HCT116 (cell line): ENCODE measurements at regions not wholly inside any gene's neighbourhood (a gene's known extent, or its start where the extent isn't known, plus 50 kb on each side); places are given as distances from the start of the nearest gene placed in this dataset.

Experiments
- ATAC-seq: fragments of 200-7000 bp; cut with Tn5 transposase; 2 replicates; pipeline ENCODE4 v1.9.1; 2020; ENCODE audit warnings: mild to moderate bottlenecking, moderate library complexity
- BruUV-seq: library from RNA; stranded (reverse); fragments of 400-500 nt; replicated peaks from 2 replicates; lab custom pipeline; 2021; lab: Mats Ljungman, UMichigan
- CTCF ChIA-PET: fragments of 300-600 bp; sonication (Branson Sonifier 250); formaldehyde crosslinking; loops from one replicate; lab custom pipeline; 2021; ENCODE audit warnings: antibody characterized with exemption; lab: Charles Lee
- POLR2A ChIA-PET: fragments of 300-600, 350-600 bp; sonication (Branson Sonifier 250); formaldehyde crosslinking; loops from one replicate; lab custom pipeline; 2021; ENCODE audit warnings: antibody characterized with exemption; lab: Charles Lee
- RAD21 ChIA-PET, 2 experiments: fragments of 300-600 bp; sonication (Branson Sonifier 250); formaldehyde crosslinking; loops; one replicate each; lab custom pipeline; 2023; ENCODE audit warnings: low total read pairs in 2 of 2; ENCODE audit not compliant: uncharacterized antibody in 2 of 2, unreplicated experiment in 2 of 2, low non-redundant PET in 1 of 2; lab: Charles Lee
- DNase-seq: peaks from one replicate; pipeline ENCODE4 v3.0.0-alpha.2; 2010; ENCODE audit warnings: low read depth, low spot score
- H2AFZ ChIP-seq: fragments of 200-600 bp; shearing (Covaris generic), sonication (generic); 2 replicates; pipeline ENCODE4 v1.6.1; 2017; ENCODE audit warnings: low read depth, mixed run types, mixed read lengths, antibody characterized with exemption, low read length; ENCODE audit not compliant: poor library complexity, severe bottlenecking
- H3K27ac ChIP-seq: 2 replicates; pipeline ENCODE4 v1.5.1; 2012; ENCODE audit warnings: low read depth, low read length
- H3K27me3 ChIP-seq: fragments of 200-600 bp; sonication (generic); 2 replicates; pipeline ENCODE4 v1.6.1; 2016; ENCODE audit warnings: mixed run types, low read length, mixed read lengths; ENCODE audit not compliant: insufficient read depth
- H3K36me3 ChIP-seq, 2 experiments: fragments of 200-500 bp in 1 of 2; fragments of 200-600 bp in 1 of 2; sonication (Bioruptor generic) in 1 of 2; sonication (generic) in 1 of 2; 2 replicates each; pipeline versions ENCODE4 v1.5.1 to v1.6.1; 2014 to 2016; ENCODE audit warnings: low read length in 2 of 2, inconsistent platforms in 1 of 2, mixed read lengths in 1 of 2, mixed run types in 1 of 2; ENCODE audit not compliant: insufficient read depth in 2 of 2, control insufficient read depth in 1 of 2
- H3K4me1 ChIP-seq, 2 experiments: fragments of 200-600 bp in 1 of 2; sonication (generic) in 1 of 2; 2 replicates each; pipeline versions ENCODE4 v1.5.1 to v1.6.1; 2012 to 2017; ENCODE audit warnings: low read length in 2 of 2, inconsistent platforms in 1 of 2, mild to moderate bottlenecking in 1 of 2, mixed read lengths in 1 of 2, mixed run types in 1 of 2, moderate library complexity in 1 of 2; ENCODE audit not compliant: insufficient read depth in 2 of 2, control insufficient read depth in 1 of 2
- H3K4me2 ChIP-seq: fragments of 200-600 bp; sonication (generic); 2 replicates; pipeline ENCODE4 v1.6.1; 2017; ENCODE audit warnings: mixed run types, low read length, mixed read lengths
- H3K4me3 ChIP-seq, 2 experiments: fragments of 200-600 bp in 1 of 2; sonication (generic) in 1 of 2; replicated peaks in 1 of 2; 2 replicates each; pipeline ENCODE4 v1.5.1; 2011 to 2016; ENCODE audit warnings: low read length in 2 of 2, control low read depth in 1 of 2, low read depth in 1 of 2, mild to moderate bottlenecking in 1 of 2, mixed read lengths in 1 of 2, mixed run types in 1 of 2
- H3K79me2 ChIP-seq: fragments of 200-600 bp; sonication (generic); 2 replicates; pipeline ENCODE4 v1.6.1; 2017; ENCODE audit warnings: mild to moderate bottlenecking, mixed run types, low read length, moderate library complexity, mixed read lengths; ENCODE audit not compliant: insufficient read depth
- H3K9ac ChIP-seq: fragments of 200-600 bp; sonication (generic); 2 replicates; pipeline ENCODE4 v1.6.1; 2016; ENCODE audit warnings: low read length, mixed read lengths
- H3K9me2 ChIP-seq: fragments of 200-600 bp; sonication (generic), shearing (Covaris generic); 2 replicates; pipeline ENCODE4 v1.6.1; 2017; ENCODE audit warnings: mixed run types, mild to moderate bottlenecking, moderate library complexity; ENCODE audit not compliant: insufficient read depth
- H3K9me3 ChIP-seq, 2 experiments: fragments of 200-500 bp in 1 of 2; fragments of 200-600 bp in 1 of 2; sonication (Bioruptor generic) in 1 of 2; sonication (generic) in 1 of 2; 2 replicates each; pipeline ENCODE4 v1.6.1; 2014 to 2017; ENCODE audit warnings: low read length in 2 of 2, mixed read lengths in 2 of 2, inconsistent platforms in 1 of 2, low read depth in 1 of 2, mild to moderate bottlenecking in 1 of 2, mixed run types in 1 of 2, moderate library complexity in 1 of 2; ENCODE audit not compliant: control insufficient read depth in 1 of 2, insufficient read depth in 1 of 2
- H4K20me1 ChIP-seq: fragments of 200-600 bp; sonication (generic), shearing (Covaris generic); 2 replicates; pipeline ENCODE4 v1.6.1; 2017; ENCODE audit warnings: mixed run types, mild to moderate bottlenecking, moderate library complexity; ENCODE audit not compliant: insufficient read depth
- EGR1 ChIP-seq: IDR thresholded peaks from 2 replicates; pipeline ENCODE4 v1.6.1; 2012; ENCODE audit warnings: low read depth
- REST ChIP-seq: IDR thresholded peaks from 2 replicates; pipeline ENCODE4 v1.6.1; 2012; ENCODE audit warnings: low read depth
- SIN3A ChIP-seq: IDR thresholded peaks from 2 replicates; pipeline ENCODE4 v1.6.1; 2012; ENCODE audit warnings: low read depth
- intact Hi-C: fragments of 100-400 bp; cut with micrococcal nuclease; formaldehyde crosslinking; loops from 2 replicates; pipeline ENCODE4 v1.10.0; 2022
- TF ChIP-seq, protein P1 (sequence below), 3 experiments: fragments of 200-600 bp in 1 of 3; sonication (generic) in 1 of 3; IDR thresholded peaks in 2 of 3; conservative IDR thresholded peaks in 1 of 3; 2 replicates each; pipeline ENCODE4 v1.5.1; 2012 to 2017; ENCODE audit warnings: low read depth in 2 of 3, low read length in 2 of 3, antibody characterized with exemption in 1 of 3, borderline replicate concordance in 1 of 3, control low read depth in 1 of 3, mild to moderate bottlenecking in 1 of 3, mixed read lengths in 1 of 3, mixed run types in 1 of 3, moderate library complexity in 1 of 3; ENCODE audit not compliant: insufficient read depth in 1 of 3

DNA sequence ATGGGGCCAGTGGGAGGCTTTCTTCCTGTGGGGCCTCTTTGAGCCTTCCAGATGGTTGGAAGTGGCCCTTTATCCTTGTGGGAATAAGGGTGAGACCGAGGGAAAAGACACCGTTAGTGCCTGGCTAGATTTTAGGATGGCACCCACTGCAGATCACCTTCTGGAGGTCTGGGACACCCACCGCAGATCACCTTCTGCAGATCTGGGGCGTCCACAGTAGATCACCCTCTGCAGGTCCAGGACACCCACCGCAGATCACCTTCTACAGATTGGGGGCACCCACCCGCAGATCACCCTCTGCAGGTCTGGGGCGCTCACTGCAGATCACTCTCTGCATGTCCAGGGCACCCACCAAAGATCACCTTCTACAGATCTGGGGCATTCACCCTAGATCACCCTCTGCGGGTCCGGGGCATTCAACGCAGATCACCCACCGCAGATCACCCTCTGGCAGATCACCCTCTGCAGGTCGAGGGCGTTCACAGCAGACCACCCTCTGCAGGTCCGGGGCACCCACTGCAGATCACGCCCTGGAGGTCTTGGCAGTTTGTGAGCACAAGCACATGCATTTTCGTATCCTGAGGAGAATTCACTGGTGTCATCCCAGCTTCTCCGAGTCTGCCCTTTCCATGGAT lies 153.4 kb upstream of the TSHZ3 start:
- H3K4me3 ChIP-seq = no peak overlapping the region
- BruUV-seq = no TSS peak
- POLR2A ChIA-PET = no interaction called here
- H3K36me3 ChIP-seq = no peaks in the 10 kb centered on the region
- H3K4me2 ChIP-seq = no peak overlapping the region
- DNase-seq = no peak
- H3K79me2 ChIP-seq = no peaks in the 10 kb centered on the region
- H4K20me1 ChIP-seq = no peaks in the 10 kb centered on the region
- no peaks in the 10 kb centered on the region for H3K27me3 ChIP-seq
- TF ChIP-seq, protein P1, sequence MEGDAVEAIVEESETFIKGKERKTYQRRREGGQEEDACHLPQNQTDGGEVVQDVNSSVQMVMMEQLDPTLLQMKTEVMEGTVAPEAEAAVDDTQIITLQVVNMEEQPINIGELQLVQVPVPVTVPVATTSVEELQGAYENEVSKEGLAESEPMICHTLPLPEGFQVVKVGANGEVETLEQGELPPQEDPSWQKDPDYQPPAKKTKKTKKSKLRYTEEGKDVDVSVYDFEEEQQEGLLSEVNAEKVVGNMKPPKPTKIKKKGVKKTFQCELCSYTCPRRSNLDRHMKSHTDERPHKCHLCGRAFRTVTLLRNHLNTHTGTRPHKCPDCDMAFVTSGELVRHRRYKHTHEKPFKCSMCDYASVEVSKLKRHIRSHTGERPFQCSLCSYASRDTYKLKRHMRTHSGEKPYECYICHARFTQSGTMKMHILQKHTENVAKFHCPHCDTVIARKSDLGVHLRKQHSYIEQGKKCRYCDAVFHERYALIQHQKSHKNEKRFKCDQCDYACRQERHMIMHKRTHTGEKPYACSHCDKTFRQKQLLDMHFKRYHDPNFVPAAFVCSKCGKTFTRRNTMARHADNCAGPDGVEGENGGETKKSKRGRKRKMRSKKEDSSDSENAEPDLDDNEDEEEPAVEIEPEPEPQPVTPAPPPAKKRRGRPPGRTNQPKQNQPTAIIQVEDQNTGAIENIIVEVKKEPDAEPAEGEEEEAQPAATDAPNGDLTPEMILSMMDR (IDR thresholded peaks at IDR 0.05 in 2 of 3, conservative IDR thresholded peaks at IDR 0.05 in 1 of 3; ENCODE audit: borderline replicate concordance in 1 of 3, insufficient read depth in 1 of 3, low read depth in 2 of 3, low read length in 2 of 3) = no peak
- TF ChIP-seq SIN3A = no peak
- TF ChIP-seq EGR1 = no peak
- TF ChIP-seq REST = no peak
- RAD21 ChIA-PET = no interaction called here
- H3K9ac ChIP-seq = no peak overlapping the region
- CTCF ChIA-PET = no interaction called here
- no peak for ATAC-seq
- H3K4me1 ChIP-seq = no peaks in the 10 kb centered on the region
- H2AFZ ChIP-seq = no peak overlapping the region
- intact Hi-C loops = no loop called here
- H3K27ac ChIP-seq = no peak overlapping the region
- no peaks in the 10 kb centered on the region for H3K9me2 ChIP-seq
- H3K9me3 ChIP-seq = peaks cover 12 to 32% of the 10 kb centered on the region in 2 experiments; a peak in 2 of 4 replicates
